ENCODE measurements at regions not wholly inside any gene's neighbourhood (a gene's known extent, or its start where the extent isn't known, plus 50 kb on each side); places are given as distances from the start of the nearest gene placed in this dataset.

- TF ChIP-seq, protein P1, sequence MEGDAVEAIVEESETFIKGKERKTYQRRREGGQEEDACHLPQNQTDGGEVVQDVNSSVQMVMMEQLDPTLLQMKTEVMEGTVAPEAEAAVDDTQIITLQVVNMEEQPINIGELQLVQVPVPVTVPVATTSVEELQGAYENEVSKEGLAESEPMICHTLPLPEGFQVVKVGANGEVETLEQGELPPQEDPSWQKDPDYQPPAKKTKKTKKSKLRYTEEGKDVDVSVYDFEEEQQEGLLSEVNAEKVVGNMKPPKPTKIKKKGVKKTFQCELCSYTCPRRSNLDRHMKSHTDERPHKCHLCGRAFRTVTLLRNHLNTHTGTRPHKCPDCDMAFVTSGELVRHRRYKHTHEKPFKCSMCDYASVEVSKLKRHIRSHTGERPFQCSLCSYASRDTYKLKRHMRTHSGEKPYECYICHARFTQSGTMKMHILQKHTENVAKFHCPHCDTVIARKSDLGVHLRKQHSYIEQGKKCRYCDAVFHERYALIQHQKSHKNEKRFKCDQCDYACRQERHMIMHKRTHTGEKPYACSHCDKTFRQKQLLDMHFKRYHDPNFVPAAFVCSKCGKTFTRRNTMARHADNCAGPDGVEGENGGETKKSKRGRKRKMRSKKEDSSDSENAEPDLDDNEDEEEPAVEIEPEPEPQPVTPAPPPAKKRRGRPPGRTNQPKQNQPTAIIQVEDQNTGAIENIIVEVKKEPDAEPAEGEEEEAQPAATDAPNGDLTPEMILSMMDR (tag by site-specific recombination; IDR thresholded peaks at IDR 0.05): no peak
- TF ChIP-seq ZNF324 (tag by site-specific recombination; IDR thresholded peaks at IDR 0.05) (no peak), MYNN (tag by site-specific recombination; IDR thresholded peaks at IDR 0.05; ENCODE audit: borderline replicate concordance) (no peak)
- TF ChIP-seq, protein P2, sequence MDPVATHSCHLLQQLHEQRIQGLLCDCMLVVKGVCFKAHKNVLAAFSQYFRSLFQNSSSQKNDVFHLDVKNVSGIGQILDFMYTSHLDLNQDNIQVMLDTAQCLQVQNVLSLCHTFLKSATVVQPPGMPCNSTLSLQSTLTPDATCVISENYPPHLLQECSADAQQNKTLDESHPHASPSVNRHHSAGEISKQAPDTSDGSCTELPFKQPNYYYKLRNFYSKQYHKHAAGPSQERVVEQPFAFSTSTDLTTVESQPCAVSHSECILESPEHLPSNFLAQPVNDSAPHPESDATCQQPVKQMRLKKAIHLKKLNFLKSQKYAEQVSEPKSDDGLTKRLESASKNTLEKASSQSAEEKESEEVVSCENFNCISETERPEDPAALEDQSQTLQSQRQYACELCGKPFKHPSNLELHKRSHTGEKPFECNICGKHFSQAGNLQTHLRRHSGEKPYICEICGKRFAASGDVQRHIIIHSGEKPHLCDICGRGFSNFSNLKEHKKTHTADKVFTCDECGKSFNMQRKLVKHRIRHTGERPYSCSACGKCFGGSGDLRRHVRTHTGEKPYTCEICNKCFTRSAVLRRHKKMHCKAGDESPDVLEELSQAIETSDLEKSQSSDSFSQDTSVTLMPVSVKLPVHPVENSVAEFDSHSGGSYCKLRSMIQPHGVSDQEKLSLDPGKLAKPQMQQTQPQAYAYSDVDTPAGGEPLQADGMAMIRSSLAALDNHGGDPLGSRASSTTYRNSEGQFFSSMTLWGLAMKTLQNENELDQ (tag by site-specific recombination; IDR thresholded peaks at IDR 0.05; ENCODE audit: low read depth): no peak
Measured at GRCh38 chr1:94660258-94660657, 118.7 kb upstream of the F3 start.
